ENCODE measurements at regions not wholly inside any gene's neighbourhood (a gene's known extent, or its start where the extent isn't known, plus 50 kb on each side); places are given as distances from the start of the nearest gene placed in this dataset.
A peak's percentile ranks its signal among the peaks of the same experiment; 100 is the strongest.

- TF ChIP-seq CTCF (IDR thresholded peaks at IDR 0.05; ENCODE audit: unreplicated experiment in 3 of 3): no peak
- Mint-ChIP-seq H3K4me3 (no peak overlapping the region), H3K27me3 (ENCODE audit: low read depth) (peaks cover 3% of the 10 kb centered on the region), H3K36me3 (ENCODE audit: low read depth) (no peaks in the 10 kb centered on the region), H3K9me3 (no peaks in the 10 kb centered on the region), H3K27ac (peak overlapping the region; percentile 41 to 92 (median 88)), H3K4me1 (peaks cover 18% of the 10 kb centered on the region)
Measured at GRCh38 chr3:59407425-59407824, 357.6 kb upstream of the CFAP20DC start.

GRCh38 chr3:59406943-59407342, 357.1 kb upstream of the CFAP20DC start:
- Mint-ChIP-seq H3K27me3 (ENCODE audit: low read depth) (peaks cover 5% of the 10 kb centered on the region), H3K4me1 (peaks cover 18% of the 10 kb centered on the region), H3K36me3 (ENCODE audit: low read depth) (no peaks in the 10 kb centered on the region), H3K9me3 (peaks cover 2% of the 10 kb centered on the region), H3K4me3 (no peak overlapping the region), H3K27ac (peak overlapping the region in 1 of 3 experiments; percentile 88)
- no peak for TF ChIP-seq CTCF (IDR thresholded peaks at IDR 0.05; ENCODE audit: unreplicated experiment in 3 of 3)

GRCh38 chr3:59404851-59405250, 355.0 kb upstream of the CFAP20DC start:
- TF ChIP-seq CTCF (IDR thresholded peaks at IDR 0.05; ENCODE audit: unreplicated experiment in 3 of 3): no peak
- H3K36me3 Mint-ChIP-seq (ENCODE audit: low read depth): no peaks in the 10 kb centered on the region
- H3K27me3 Mint-ChIP-seq (ENCODE audit: low read depth): peaks cover 5% of the 10 kb centered on the region
- H3K4me1 Mint-ChIP-seq: peaks cover 18% of the 10 kb centered on the region
- H3K27ac Mint-ChIP-seq: no peak overlapping the region
- H3K4me3 Mint-ChIP-seq: no peak overlapping the region
- H3K9me3 Mint-ChIP-seq: peaks cover 3% of the 10 kb centered on the region

GRCh38 chr3:59404064-59404463, 354.2 kb upstream of the CFAP20DC start:
- no peak for TF ChIP-seq CTCF (IDR thresholded peaks at IDR 0.05; ENCODE audit: unreplicated experiment in 3 of 3)
- H3K27ac Mint-ChIP-seq: no peak overlapping the region
- H3K4me3 Mint-ChIP-seq: no peak overlapping the region
- H3K36me3 Mint-ChIP-seq (ENCODE audit: low read depth): no peaks in the 10 kb centered on the region
- H3K27me3 Mint-ChIP-seq (ENCODE audit: low read depth): peaks cover 5% of the 10 kb centered on the region
- peaks cover 3% of the 10 kb centered on the region for H3K9me3 Mint-ChIP-seq
- peaks cover 18% of the 10 kb centered on the region for H3K4me1 Mint-ChIP-seq

GRCh38 chr3:59401924-59402323, 352.1 kb upstream of the CFAP20DC start:
- Mint-ChIP-seq H3K4me3 (no peak overlapping the region), H3K9me3 (peaks cover 9% of the 10 kb centered on the region), H3K4me1 (peaks cover 2% of the 10 kb centered on the region), H3K27me3 (ENCODE audit: low read depth) (peaks cover 5% of the 10 kb centered on the region), H3K27ac (no peak overlapping the region), H3K36me3 (ENCODE audit: low read depth) (no peaks in the 10 kb centered on the region)
- no peak for TF ChIP-seq CTCF (IDR thresholded peaks at IDR 0.05; ENCODE audit: unreplicated experiment in 3 of 3)

GRCh38 chr3:59392116-59392515, 342.3 kb upstream of the CFAP20DC start:
- H3K4me1 Mint-ChIP-seq: no peaks in the 10 kb centered on the region
- peaks cover 4% of the 10 kb centered on the region for H3K36me3 Mint-ChIP-seq (ENCODE audit: low read depth)
- peaks cover 3% of the 10 kb centered on the region for H3K27me3 Mint-ChIP-seq (ENCODE audit: low read depth)
- peaks cover 16% of the 10 kb centered on the region for H3K9me3 Mint-ChIP-seq
- TF ChIP-seq CTCF (IDR thresholded peaks at IDR 0.05; ENCODE audit: unreplicated experiment in 3 of 3): no peak
- no peak overlapping the region for H3K4me3 Mint-ChIP-seq
- H3K27ac Mint-ChIP-seq: no peak overlapping the region

All from nephron (organoid).